ENCODE measurements at regions not wholly inside any gene's neighbourhood (a gene's known extent, or its start where the extent isn't known, plus 50 kb on each side); places are given as distances from the start of the nearest gene placed in this dataset.

DNA sequence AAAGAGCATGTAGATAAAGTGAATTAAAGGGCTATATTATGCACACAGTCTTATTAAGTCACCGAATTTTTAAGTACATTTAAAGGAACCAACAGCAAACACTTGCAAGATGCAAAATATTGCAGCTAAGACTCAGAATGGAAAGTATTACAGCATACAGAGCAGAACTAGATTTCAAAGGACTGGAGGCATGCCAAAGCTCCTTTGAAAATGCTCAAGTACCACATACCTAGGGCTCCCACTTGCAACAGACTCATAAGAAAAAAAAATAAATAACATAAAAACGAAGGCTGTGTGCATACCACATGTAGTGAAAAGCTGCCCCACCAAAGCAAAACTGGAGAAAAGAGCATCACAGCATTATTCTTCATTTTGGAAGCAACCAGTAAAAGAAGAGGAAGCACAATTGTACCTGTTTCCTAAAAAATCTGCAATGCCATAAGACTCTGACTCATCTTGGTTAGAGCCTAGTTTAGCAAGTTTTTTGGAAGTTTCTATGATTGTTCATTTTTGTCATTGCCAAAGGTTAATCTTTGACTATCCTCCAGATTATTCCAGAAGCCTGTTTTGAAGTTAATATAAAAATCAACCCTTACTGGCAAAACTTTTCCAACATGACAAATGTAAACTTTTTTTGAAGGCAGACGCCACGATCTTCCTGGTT, 306.0 kb upstream of the COL3A1 start:
- TF ChIP-seq FOXA1 (IDR thresholded peaks at IDR 0.05) (no peak), BHLHE40 (IDR thresholded peaks at IDR 0.05; ENCODE audit: borderline replicate concordance) (no peak), SP1 (IDR thresholded peaks at IDR 0.05) (no peak), ELF4 (IDR thresholded peaks at IDR 0.05) (no peak)

Data from HEK293T (cell line).